GM18499 (cell line): ENCODE measurements at regions not wholly inside any gene's neighbourhood (a gene's known extent, or its start where the extent isn't known, plus 50 kb on each side); places are given as distances from the start of the nearest gene placed in this dataset.
"Not testable (repeated sequence)": the region's sequence is repeated elsewhere in the genome, so short reads cannot be mapped to it uniquely, and the experiment has no call there.

Source experiments
- ATAC-seq: cut with Tn5 transposase; IDR thresholded peaks from one replicate; pipeline ENCODE4 v1.9.1; 2021; ENCODE audit warnings: moderate number of reproducible peaks; ENCODE audit not compliant: insufficient read depth, unreplicated experiment

DNA sequence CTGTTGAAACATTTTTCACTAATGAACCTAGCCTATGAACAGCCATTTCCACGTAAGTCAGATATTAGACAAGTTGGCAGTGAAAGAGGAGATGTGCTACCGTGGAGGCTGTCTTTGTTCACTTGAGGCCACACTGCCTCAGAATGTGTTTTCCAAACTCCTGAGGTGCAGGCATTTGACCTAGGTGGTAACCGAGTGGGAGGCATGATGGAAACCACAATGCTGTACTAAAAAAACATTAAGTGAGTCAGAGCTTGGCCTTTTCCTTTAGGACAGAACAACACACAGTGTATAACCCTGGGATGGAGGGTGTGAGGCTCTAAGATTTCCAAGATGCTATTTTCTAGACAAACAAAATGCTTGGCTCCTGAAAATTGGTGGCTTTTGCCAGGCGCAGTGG, 406.3 kb downstream of the SOX2 start:
- no peak for ATAC-seq

DNA sequence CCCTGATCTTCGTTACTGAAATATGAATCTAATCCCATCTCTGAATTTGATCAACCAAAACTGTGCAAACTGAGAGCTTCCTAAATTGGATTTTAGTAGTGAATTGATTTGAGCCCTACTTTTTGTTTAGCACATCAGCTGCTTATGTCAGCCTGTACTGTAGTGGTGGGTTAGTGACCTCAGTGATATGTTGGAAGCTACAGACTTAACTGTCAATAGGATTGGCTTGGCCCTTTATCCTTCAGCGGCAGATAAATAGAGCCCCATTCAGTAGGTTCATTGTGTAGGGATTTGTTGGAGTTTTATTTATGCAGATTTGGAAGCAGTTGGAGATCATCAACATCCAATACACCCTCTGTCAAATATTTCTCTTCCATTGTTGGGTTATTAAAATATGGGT, 409.7 kb downstream of the SOX2 start:
- ATAC-seq, result no peak

DNA sequence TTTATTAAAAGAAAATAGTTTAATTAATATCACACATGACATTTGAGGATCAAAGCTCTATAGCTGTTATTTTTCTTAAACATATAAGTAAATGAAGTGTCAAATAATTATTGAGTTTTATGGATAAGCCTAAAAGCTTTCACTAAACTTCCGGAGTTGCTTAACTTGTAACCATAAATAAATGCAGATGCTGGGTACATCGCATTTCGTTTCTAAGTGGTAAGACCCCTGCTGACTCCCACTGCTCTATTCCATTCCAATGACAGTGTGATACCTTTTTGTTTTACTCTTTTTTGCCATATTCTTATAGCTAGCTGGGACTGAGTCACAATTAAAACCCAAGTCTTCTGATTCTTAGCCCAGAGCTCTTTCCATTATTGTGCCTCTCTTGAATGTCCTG, 411.1 kb downstream of the SOX2 start:
- ATAC-seq, result no peak

DNA sequence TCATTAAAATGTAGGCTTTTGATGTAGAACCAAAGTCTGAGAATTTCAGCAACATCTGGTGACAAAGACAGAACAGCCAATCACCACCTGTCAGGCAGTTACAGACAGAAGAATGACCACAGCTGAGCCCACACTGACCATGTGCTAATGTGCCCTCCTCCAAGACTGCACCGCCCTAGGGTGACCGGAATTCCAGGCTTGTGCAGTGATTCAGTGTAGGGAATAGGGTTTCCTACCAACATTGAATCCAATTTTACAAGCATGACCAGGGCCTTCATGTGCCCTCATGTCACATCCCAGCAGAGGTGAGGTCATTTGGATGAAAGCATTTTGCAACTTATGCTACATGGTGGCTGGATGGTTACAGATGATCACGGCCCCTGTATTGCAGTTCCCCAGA, 412.5 kb downstream of the SOX2 start:
- ATAC-seq, result no peak

DNA sequence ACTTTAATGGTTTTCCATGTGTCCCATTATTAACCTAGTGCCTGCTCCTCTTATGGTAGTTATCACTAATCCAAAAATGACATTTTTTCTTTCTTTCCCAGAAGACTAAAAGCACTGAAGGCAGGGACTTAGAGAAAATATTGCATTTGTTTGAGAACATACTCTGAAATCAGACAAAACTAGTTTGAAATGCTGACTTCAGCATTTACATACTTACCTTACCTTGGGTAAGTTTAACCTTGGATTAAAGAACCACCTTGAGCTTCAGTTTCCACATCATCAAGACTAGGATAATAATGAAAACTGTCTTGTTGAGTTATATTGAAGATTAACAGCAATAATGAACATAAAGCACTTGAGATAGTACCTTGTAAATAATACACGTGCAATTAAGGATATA, 413.0 kb downstream of the SOX2 start:
- ATAC-seq, result no peak

DNA sequence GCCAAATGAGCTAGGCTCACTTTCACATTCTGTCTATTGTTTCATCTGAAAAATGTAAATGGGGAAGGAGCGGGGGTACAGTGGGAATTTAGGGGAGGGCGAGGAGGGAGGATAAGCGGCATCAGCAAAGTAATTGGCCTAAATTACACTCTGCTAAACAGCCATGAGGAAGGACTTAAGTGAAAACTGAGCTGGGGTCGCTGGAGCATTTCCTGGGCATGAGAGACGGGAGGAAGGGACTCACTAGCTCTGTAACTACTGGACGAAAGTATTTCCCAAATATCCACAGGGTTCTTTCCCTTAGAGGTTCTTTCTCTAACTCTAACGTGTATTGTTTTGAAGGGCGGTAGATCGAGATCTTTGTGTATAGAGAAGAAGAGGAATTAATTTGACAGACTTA, 418.0 kb downstream of the SOX2 start:
- no peak for ATAC-seq

DNA sequence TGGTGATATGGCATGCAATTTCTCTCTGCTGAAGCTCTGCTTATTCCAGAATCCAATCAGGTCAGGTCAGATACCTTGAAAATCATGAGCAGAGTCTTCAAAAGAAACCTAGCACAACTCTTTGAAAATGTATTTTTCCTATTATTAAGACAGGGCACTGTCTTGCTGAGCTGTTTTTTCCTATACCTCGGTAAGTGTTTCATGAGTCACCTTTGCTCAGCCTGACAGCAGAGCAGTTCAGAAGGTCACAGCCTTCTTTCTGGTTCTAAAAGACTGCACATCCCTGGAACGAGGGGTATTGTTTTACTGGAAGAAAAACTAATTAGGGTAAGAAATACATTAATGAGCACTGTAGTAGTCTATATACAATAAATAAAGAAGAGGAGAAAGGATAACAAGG, 422.0 kb downstream of the SOX2 start:
- no peak for ATAC-seq

DNA sequence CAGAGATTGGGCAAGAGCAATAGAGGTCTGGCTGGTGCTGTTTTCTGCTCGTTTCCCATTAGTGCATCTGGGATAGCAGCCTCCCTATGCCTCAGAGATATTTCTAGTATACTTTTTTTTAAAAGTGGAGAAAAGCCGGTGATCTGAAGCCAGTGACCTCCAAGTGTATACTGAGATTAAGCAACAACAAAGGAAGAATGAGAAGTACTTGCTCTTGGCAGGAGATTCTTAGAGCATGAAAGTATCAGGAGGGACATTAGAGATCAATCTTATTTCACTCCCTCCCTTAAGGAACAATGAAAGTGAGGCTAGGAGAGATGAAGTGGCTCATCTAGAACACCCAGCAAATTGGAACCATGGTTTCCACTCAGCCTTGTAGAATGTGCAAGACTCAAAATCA, 423.3 kb downstream of the SOX2 start:
- ATAC-seq, result no peak

DNA sequence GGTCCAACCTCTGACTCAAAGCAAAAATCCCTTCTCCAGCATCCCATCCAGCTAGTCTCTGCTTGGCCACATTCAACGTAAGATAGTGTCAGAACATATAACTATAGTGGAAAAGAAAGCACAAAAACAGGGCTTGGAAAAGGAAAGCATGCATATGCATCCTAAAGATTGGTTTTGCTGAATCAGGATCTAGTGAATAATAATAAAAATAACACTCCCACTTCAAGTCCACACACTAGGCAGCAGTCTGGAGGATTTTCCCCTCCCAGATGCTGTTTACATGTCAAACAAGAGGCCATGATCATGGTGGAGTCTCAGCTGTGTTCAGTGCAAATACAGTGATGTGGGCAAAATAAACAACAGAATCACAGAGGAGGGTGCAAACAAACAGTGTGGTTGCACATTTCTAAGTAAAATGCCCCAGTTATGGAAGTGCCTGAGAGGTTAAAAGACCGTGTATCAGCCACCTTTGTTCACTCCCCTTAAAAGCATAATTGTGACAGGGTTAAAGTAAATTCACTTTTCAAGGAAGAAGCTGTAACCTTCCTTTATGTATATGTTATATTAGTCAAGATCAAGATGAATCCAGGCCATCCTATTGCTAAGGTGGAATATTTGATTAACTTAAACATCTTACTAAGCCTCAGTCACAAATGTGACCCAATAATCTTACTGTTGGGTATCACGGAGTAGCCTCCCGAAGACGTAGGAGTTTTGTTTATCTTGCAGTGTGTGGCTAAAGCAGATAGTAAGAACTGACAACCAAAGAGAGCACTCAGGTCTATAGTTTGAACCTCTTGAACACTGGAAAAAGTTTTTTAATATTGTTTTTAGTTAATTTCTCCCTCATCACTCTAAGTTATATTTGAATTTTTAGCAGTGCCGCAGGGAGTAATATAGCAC, 424.5 kb downstream of the SOX2 start:
- no peak for ATAC-seq

DNA sequence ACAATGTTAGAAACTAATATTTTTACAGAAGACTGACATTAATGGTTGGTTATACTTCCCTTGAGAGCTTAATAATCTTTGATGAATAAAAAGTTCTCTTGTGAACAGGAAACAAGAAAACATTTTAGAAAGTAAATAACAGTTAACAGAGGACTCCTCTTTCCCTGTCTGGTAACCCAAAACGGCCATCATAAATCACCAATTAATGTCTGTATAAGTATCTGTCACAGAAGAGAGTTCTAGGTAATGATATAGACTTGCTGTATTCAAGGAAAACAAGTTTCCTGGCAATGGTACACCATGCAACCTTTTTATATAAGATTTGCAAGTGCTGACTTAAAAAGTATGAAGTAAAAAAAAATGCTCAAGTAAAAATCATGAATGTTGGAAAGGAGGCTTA, 426.7 kb downstream of the SOX2 start:
- ATAC-seq, result no peak

DNA sequence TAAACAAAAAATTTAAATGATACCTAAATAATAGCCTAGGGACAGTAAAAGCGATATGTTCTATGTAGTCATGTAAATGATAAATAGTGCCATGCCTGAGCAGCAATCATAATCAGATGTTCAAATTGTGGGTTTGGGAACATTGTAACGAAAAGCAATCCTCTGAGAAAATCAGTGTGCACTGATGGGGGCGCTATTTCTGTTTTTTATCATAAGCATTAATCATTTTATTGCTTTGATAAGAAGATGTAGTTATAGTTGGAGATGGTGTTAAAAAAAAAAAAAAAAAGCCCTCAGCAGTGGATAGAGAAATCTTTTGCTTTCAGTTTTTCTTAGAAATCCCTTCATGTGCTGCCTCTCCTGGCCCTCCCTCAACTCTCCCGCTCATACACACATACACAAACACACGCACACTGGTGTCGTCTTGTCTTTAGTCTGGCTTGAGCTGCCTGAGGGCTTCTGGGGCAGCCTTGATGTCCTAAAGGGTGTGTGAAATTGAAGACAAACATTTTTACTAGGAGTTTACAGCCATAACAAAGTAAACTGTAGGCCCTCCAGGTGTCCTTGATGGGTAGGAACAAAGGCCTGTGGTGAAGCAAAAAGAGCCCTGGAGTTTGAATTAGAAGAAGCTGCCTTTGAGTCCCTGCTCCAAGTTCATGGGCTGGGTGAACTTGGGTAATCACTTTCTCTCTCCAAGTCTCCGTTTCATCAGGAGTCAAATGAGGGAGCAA, 428.1 kb downstream of the SOX2 start:
- ATAC-seq, result no peak

DNA sequence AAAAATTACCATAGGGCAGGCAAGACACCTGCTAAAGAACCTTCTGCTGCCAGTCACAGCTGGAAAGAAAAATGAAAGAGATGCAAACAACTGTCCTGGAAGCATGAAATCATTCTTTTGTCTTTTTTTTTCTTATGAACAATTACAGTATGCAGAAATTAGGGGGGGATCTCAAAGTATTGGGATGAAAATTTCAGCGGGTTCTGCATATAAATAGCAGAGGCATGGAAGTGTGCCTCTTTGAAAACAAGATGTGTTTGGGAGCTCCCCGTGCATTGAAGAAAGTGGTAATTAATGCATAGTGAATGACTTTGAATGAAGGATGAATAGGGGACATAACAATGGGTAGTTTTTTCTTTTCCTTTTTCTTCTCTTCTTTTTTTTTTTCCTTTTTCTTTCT, 431.2 kb downstream of the SOX2 start:
- no peak for ATAC-seq

DNA sequence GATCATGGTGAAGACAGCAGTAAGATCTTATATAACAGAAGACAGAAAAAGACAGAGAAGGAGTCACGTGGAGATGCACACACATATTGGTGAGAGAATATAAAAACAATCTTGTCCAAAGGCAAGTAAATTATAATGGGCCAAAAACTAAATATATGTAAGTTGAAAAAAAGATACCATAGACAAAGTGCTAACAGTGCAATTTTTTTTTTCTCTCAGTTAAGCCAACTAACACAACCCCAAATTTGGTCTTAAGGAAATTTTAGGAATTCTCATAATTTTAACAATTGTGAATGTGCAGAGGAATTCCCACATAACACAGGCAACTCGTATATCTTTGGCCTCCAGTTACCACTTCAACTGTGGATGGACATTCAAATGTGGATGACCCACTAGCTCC, 432.2 kb downstream of the SOX2 start:
- ATAC-seq, result no peak

DNA sequence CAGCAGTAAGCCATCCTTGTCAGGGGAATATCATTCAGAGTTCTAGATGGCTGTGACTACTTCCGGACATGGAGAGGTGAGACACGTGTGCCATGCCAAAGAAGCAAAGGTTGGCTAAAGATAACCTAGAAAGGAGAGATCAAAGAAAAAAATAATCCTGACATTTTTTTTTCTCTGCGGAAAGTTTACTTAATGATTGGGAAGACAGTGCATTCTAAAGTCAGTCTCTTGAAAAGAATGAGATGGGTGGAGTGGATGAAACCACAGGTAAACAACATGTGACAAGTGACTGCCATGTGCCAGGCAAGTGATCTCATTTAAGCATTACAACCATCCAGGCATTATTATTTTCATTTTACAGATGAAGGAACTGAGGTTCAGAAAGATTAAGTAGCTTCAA, 436.6 kb downstream of the SOX2 start:
- no peak for ATAC-seq

DNA sequence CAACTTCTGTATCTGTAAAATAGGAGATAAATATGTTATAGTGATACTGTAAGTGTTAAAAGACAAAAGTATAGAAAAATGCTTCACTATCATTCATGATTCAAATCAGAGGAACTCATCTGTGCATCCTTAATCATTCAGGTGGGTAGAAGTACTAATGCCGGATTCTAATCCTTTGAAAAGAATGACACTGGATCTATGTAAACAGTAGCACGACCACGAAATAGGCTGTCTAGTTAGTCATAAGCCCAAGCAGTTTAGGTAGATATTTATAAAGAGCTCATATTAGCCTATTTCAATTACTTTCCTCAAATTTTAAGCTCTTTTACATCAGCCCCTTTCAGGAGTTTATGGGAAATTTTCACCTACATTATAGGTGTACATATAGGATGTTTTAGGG, 437.9 kb downstream of the SOX2 start:
- ATAC-seq, result no peak

DNA sequence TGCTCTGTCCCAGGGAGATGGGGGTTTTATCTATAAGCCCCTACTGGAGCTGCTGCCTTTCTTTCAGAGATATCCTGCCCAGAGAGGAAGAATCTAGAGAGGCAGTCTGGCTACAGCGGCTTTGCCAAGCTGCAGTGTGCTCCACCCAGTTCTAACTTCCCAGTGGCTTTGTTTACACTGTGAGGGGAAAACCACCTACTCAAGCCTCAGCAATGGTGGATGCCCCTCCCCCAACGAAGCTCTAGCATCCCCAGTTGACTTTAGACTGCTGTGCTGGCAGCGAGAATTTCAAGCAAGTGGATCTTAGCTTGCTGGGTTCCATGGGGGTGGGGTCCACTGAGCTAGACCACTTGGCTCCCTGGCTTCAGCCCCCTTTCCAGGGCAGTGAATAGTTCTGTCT, 444.6 kb downstream of the SOX2 start:
- not testable (repeated sequence) for ATAC-seq

DNA sequence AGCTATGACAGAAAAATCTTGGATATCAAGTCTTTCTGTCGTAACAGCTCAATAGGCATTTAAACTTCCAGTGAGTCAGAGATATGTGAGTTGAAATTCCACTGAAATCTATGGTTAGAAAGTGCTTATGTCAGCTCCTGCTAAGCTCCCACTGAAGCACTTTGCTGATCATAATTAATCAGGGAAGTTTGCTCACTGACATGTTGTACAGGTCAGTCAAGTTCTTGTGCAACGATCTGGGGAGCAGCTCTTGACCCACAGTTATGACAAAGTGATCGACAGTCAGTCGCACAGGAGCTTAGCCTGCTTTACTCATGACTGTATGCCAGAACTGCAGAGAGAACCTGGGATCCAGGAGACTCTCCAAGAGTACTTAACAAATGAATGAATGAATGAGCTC, 453.5 kb downstream of the SOX2 start:
- ATAC-seq, result no peak

DNA sequence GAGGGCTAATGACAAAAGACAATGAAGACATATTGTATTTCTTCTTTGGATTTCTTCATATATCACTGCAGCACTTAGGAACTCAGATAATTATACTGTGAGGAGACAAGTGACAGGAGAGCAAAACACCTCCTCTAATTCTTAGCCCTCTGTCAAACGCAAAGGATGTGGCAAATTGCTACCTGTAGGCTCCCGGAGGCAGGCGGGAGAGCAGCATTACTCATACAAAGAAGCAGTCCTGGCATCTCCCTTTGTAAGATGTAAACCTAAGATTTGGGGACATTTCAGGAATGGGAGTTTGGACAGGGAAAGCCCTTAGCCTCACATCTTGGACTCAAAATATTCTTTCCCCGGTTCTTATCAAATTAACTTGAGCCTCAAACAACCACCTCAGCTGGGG, 460.8 kb downstream of the SOX2 start:
- no peak for ATAC-seq

DNA sequence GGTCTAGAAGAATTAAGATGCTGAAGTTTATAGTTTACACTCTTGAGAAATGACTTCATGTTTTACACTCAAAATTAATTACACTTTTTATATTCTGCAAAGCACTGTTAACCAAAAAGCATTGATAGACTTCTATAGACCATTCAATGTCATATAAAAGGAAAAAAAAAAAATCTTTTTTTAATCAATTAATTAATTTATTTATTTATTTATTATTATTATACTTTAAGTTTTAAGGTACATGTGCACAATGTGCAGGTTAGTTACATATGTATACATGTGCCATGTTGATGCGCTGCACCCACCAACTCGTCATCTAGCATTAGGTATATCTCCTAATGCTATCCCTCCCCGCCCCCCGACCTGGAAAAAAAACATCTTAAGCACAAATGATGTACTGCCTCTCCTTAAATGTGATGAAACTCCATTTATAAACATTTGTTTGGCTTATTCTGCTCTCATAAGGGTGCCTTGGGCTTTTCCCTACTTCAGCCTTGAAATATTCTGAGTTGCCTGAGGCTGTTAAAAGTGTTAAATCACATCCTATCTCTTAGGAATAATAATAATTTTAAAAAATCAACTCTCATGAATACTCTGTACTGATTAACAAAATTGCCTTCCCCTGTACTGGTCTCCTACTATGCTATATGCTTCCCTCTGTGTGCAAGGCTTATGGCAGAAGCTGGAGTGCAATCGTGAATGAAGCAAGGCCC, 466.9 kb downstream of the SOX2 start:
- ATAC-seq, result no peak

DNA sequence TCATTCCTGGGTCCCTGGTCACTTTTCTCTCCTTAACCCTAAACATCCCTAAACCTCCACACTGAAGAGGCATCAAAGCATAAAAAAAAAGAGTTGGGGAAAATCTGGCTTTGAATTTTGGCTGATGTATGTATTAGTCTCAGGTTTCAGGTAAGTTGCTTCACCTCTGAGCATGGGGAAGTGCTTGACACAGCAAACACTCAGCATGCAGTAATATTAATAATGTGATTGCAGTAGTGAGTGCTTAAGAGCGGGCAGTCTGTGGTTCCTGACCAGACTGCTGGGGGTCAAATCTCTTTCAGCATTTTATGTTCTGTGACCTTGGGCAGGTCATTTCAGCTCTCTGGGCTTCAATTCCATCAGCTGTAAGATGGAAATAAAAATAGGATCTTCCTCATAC, 467.9 kb downstream of the SOX2 start:
- ATAC-seq, result no peak

DNA sequence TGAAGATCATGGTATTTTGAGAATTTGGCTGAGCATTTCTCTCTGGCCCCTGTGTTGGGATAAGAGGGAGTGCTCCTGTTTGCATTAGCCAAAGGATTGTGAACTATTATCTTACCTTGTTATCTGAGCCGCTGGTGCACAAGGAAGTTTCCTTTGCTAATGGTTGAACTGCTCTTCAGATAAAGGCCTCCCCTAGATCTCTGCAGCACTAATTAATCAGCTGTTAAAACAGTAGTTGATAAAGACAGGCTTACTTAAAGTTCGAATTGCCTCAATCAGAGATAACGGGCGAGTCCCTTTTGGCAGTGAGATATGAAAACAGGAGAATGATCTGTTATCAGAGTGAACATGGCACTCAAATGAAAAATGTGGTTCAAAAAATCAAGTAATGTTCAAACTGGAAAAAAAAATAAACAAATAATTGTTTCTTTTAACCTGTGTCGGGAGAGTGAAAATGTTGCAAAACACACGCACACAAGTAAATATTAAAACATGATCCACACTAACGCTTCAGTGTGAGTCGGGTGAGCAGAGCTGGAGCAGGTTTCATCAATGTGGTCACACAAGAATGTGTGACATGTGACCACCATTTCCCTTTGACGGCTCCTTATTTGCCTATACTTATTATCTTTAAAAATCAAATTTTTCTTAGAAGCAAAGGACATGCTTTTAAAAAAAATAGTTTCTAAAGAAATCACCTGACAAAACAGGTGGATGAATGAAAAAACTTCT, 469.1 kb downstream of the SOX2 start:
- ATAC-seq, result no peak
